ENCODE measurements at regions not wholly inside any gene's neighbourhood (a gene's known extent, or its start where the extent isn't known, plus 50 kb on each side); places are given as distances from the start of the nearest gene placed in this dataset.

GRCh38 chr21:22244516-22244915, 1246.3 kb downstream of the NCAM2 start:
- TF ChIP-seq CTCF (IDR thresholded peaks at IDR 0.05 in 2 of 3, conservative IDR thresholded peaks at IDR 0.05 in 1 of 3; ENCODE audit: borderline replicate concordance in 1 of 3, insufficient read depth in 1 of 3, low read depth in 2 of 3, low read length in 2 of 3): no peak
- no peak for TF ChIP-seq POLR2A (IDR thresholded peaks at IDR 0.05; ENCODE audit: borderline replicate concordance, extremely low read depth, insufficient read depth, insufficient read length)
- TF ChIP-seq EZH2 (IDR thresholded peaks at IDR 0.05): no peak
- TF ChIP-seq SIN3A (IDR thresholded peaks at IDR 0.05; ENCODE audit: low read depth): no peak
- TF ChIP-seq SP1 (IDR thresholded peaks at IDR 0.05; ENCODE audit: low read depth): no peak
- no peak for TF ChIP-seq CEBPB (IDR thresholded peaks at IDR 0.05; ENCODE audit: low read depth)
- TF ChIP-seq ZBTB33 (IDR thresholded peaks at IDR 0.05; ENCODE audit: extremely low read depth, insufficient replicate concordance, low read length): no peak
- TF ChIP-seq RAD21 (IDR thresholded peaks at IDR 0.05; ENCODE audit: low read depth): no peak
- TF ChIP-seq EZH2phosphoT487 (IDR thresholded peaks at IDR 0.05; ENCODE audit: borderline replicate concordance): no peak
- TF ChIP-seq ZNF274 (IDR thresholded peaks at IDR 0.05; ENCODE audit: low read depth, low read length): no peak
- TF ChIP-seq FOSL1 (IDR thresholded peaks at IDR 0.05; ENCODE audit: low read depth): no peak

Data from HCT116 (cell line).